B cell (primary cell): ENCODE measurements at regions not wholly inside any gene's neighbourhood (a gene's known extent, or its start where the extent isn't known, plus 50 kb on each side); places are given as distances from the start of the nearest gene placed in this dataset.

Experiments
- ATAC-seq: fragments of 200-7000 bp; cut with Tn5 transposase; one replicate; pipeline ENCODE4 v1.10.0; 2021; ENCODE audit warnings: low read depth, mild to moderate bottlenecking, moderate number of reproducible peaks, moderate library complexity
- CTCF ChIA-PET: fragments of 350-600 bp; sonication (Branson Sonifier 250); formaldehyde crosslinking; loops from one replicate; lab custom pipeline; 2021; ENCODE audit warnings: antibody characterized with exemption, inconsistent platforms; lab: Charles Lee
- POLR2A ChIA-PET: fragments of 350-600 bp; sonication (Branson Sonifier 250); formaldehyde crosslinking; loops from one replicate; lab custom pipeline; 2021; ENCODE audit warnings: antibody characterized with exemption; lab: Charles Lee
- DNase-seq: peaks from one replicate; pipeline ENCODE4 v3.0.0; 2013
- H2AFZ ChIP-seq: 2 replicates; pipeline ENCODE4 v1.6.1; 2012; ENCODE audit warnings: mild to moderate bottlenecking, low read depth, low read length; ENCODE audit not compliant: insufficient read depth, poor library complexity, severe bottlenecking
- H3K27ac ChIP-seq, 2 donors: 1 replicate in 1 of 2; 2 replicates in 1 of 2; pipeline ENCODE4 v1.5.1; 2012 to 2013; ENCODE audit warnings: low read length in 2 of 2, mild to moderate bottlenecking in 2 of 2, moderate library complexity in 1 of 2
- H3K27me3 ChIP-seq, 4 experiments: fragments of 200-600 bp in 1 of 4; sonication (generic) in 1 of 4; replicated peaks in 1 of 4; 1 replicate in 2 of 4; 2 replicates in 2 of 4; pipeline versions ENCODE4 v1.6.1 to v1.7.0; 2013 to 2016; ENCODE audit warnings: low read length in 3 of 4, mild to moderate bottlenecking in 2 of 4, mixed read lengths in 1 of 4, moderate library complexity in 1 of 4; ENCODE audit not compliant: insufficient read depth in 4 of 4, control insufficient read depth in 3 of 4; ENCODE audit errors: control extremely low read depth in 1 of 4
- H3K36me3 ChIP-seq, 2 experiments: replicated peaks in 1 of 2; 1 replicate in 1 of 2; 2 replicates in 1 of 2; pipeline versions ENCODE4 v1.6.1 to v1.7.1; 2013; ENCODE audit warnings: low read length in 1 of 2; ENCODE audit not compliant: insufficient read depth in 2 of 2, control insufficient read depth in 1 of 2; ENCODE audit errors: control extremely low read depth in 1 of 2, extremely low read depth in 1 of 2
- H3K4me1 ChIP-seq, 2 donors: fragments of 200-600 bp in 1 of 2; sonication (generic) in 1 of 2; 1 replicate in 1 of 2; 2 replicates in 1 of 2; pipeline versions ENCODE4 v1.5.1 to v1.6.1; 2013 to 2017; ENCODE audit warnings: low read length in 2 of 2; ENCODE audit not compliant: control insufficient read depth in 2 of 2, insufficient read depth in 2 of 2
- H3K4me2 ChIP-seq: replicated peaks from 2 replicates; pipeline ENCODE3; 2012; ENCODE audit warnings: mild to moderate bottlenecking, low read depth, low read length; ENCODE audit not compliant: poor library complexity, severe bottlenecking
- H3K4me3 ChIP-seq, 5 experiments: fragments of 200-600 bp in 1 of 5; sonication (generic) in 1 of 5; 1 replicate in 3 of 5; 2 replicates in 2 of 5; pipeline versions ENCODE4 v1.5.1 to v1.7.0; 2011 to 2016; ENCODE audit warnings: low read length in 4 of 5, mild to moderate bottlenecking in 4 of 5, low read depth in 2 of 5, control low read depth in 1 of 5, moderate library complexity in 1 of 5; ENCODE audit not compliant: insufficient read depth in 1 of 5; ENCODE audit errors: control extremely low read depth in 1 of 5, extremely low read depth in 1 of 5
- H3K79me2 ChIP-seq: fragments of 200-600 bp; sonication (generic); one replicate; pipeline ENCODE4 v1.6.0; 2016; ENCODE audit warnings: low read length; ENCODE audit not compliant: control insufficient read depth, insufficient read depth
- H3K9ac ChIP-seq: fragments of 200-600 bp; sonication (generic); 2 replicates; pipeline ENCODE4 v1.6.1; 2017; ENCODE audit warnings: mild to moderate bottlenecking, low read length, moderate library complexity
- H3K9me3 ChIP-seq, 3 donors: one replicate each; pipeline versions ENCODE4 v1.6.1 to v1.7.1; 2013; ENCODE audit warnings: low read length in 2 of 3; ENCODE audit not compliant: control insufficient read depth in 2 of 3, insufficient read depth in 1 of 3; ENCODE audit errors: control extremely low read depth in 1 of 3
- H4K20me1 ChIP-seq: 2 replicates; pipeline ENCODE4 v1.6.0; 2012; ENCODE audit warnings: mild to moderate bottlenecking, low read length; ENCODE audit not compliant: insufficient read depth, control insufficient read depth, poor library complexity, severe bottlenecking
- H3K27ac Mint-ChIP-seq: one replicate; pipeline ENCODE4 v1.8.0; 2021; ENCODE audit warnings: mixed read lengths
- H3K27me3 Mint-ChIP-seq: one replicate; pipeline ENCODE4 v1.8.0; 2021; ENCODE audit warnings: mixed read lengths
- H3K4me1 Mint-ChIP-seq: one replicate; pipeline ENCODE4 v1.8.0; 2021; ENCODE audit warnings: mixed read lengths
- H3K4me3 Mint-ChIP-seq: one replicate; pipeline ENCODE4 v1.8.0; 2021; ENCODE audit warnings: mixed read lengths
- H3K9me3 Mint-ChIP-seq: one replicate; pipeline ENCODE4 v1.8.0; 2022; ENCODE audit warnings: mixed read lengths; ENCODE audit not compliant: insufficient read depth
- EZH2 ChIP-seq: IDR thresholded peaks from 2 replicates; pipeline ENCODE4 v1.6.1; 2012; ENCODE audit warnings: borderline replicate concordance, low read depth, mild to moderate bottlenecking, moderate library complexity, low read length; ENCODE audit not compliant: insufficient read depth, poor library complexity, severe bottlenecking
- WGBS: methylation state at CpG from one replicate; pipeline ENCODE4 v1.1.5; 2013; ENCODE audit warnings: missing lambda C conversion rate; ENCODE audit not compliant: insufficient coverage; 5-methylcytosine and 5-hydroxymethylcytosine counted together
- intact Hi-C: fragments of 100-400 bp; cut with micrococcal nuclease; formaldehyde crosslinking; loops from one replicate; pipeline ENCODE4 v1.10.0; 2022
- TF ChIP-seq, protein P1 (sequence below): fragments of 200-600 bp; IDR thresholded peaks from one replicate; pipeline ENCODE4 v1.8.0; 2022; ENCODE audit warnings: antibody characterized with exemption, mild to moderate bottlenecking

DNA sequence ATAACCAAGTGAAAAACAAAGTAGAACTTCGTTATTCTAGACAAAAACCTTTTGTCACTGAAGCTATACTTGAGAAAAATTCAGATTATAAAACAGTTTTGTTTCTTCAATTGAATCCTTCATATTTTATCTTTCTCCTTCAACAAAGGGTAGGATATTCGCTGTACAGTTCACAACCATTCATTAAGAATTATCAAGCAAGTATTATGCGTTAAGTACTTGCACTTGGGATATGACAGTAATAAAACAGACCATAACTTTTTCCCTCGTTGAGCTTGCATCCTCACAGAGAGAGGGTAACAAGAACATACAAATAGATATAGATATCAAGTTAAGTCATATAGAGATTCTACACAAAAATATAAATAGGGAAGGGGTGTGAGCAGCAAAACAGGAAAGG is 61.2 kb upstream of the MEOX2 start:
- H3K4me1 ChIP-seq, result no peaks in the 10 kb centered on the region
- no peak overlapping the region for H3K4me2 ChIP-seq
- H3K9me3 ChIP-seq, result no peaks in the 10 kb centered on the region
- H3K4me3 ChIP-seq, result no peak overlapping the region
- ChIA-PET POLR2A (no interaction called here), CTCF (no interaction called here)
- no peak for DNase-seq
- Mint-ChIP-seq H3K27me3 (no peaks in the 10 kb centered on the region), H3K4me1 (no peaks in the 10 kb centered on the region), H3K9me3 (peaks cover 3% of the 10 kb centered on the region), H3K27ac (no peak overlapping the region), H3K4me3 (no peak overlapping the region)
- TF ChIP-seq, protein P1, sequence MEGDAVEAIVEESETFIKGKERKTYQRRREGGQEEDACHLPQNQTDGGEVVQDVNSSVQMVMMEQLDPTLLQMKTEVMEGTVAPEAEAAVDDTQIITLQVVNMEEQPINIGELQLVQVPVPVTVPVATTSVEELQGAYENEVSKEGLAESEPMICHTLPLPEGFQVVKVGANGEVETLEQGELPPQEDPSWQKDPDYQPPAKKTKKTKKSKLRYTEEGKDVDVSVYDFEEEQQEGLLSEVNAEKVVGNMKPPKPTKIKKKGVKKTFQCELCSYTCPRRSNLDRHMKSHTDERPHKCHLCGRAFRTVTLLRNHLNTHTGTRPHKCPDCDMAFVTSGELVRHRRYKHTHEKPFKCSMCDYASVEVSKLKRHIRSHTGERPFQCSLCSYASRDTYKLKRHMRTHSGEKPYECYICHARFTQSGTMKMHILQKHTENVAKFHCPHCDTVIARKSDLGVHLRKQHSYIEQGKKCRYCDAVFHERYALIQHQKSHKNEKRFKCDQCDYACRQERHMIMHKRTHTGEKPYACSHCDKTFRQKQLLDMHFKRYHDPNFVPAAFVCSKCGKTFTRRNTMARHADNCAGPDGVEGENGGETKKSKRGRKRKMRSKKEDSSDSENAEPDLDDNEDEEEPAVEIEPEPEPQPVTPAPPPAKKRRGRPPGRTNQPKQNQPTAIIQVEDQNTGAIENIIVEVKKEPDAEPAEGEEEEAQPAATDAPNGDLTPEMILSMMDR, result no peak
- TF ChIP-seq EZH2, result no peak
- H4K20me1 ChIP-seq, result no peaks in the 10 kb centered on the region
- no peak for ATAC-seq
- H3K27ac ChIP-seq, result no peak overlapping the region
- no peaks in the 10 kb centered on the region for H3K36me3 ChIP-seq
- intact Hi-C loops, result no loop called here
- no peaks in the 10 kb centered on the region for H3K27me3 ChIP-seq
- no peaks in the 10 kb centered on the region for H3K79me2 ChIP-seq
- no CpG with 5 or more reads among the region's 4 CpGs for WGBS
- H2AFZ ChIP-seq, result no peak overlapping the region
- no peak overlapping the region for H3K9ac ChIP-seq

DNA sequence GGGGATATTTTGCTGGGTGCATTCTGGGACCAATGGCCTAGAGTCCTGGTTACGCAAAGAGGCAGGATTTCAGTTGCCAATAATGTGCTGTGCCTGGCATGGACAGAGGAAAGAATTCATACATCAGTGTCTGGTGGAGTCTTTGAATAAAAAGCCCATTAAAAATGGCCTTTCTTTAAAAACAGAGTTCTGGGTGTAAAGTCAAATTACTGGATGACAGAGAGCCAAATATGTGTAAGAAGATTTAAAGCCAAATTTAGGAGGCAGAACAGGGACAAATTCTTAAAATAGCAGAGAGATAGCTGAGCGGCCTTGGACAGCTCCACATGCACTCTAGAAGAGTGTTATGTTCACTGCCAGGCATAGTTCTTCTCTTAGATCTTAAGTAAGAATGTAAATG is 60.8 kb upstream of the MEOX2 start:
- Histone ChIP-seq H3K9me3 (no peaks in the 10 kb centered on the region), H3K36me3 (no peaks in the 10 kb centered on the region), H2AFZ (no peak overlapping the region), H3K9ac (no peak overlapping the region), H3K4me2 (no peak overlapping the region), H3K4me3 (no peak overlapping the region), H4K20me1 (no peaks in the 10 kb centered on the region), H3K27me3 (no peaks in the 10 kb centered on the region), H3K27ac (no peak overlapping the region), H3K4me1 (no peaks in the 10 kb centered on the region), H3K79me2 (no peaks in the 10 kb centered on the region)
- TF ChIP-seq, protein P1, result no peak
- no peak for TF ChIP-seq EZH2
- intact Hi-C loops, result no loop called here
- Mint-ChIP-seq H3K9me3 (peaks cover 3% of the 10 kb centered on the region), H3K4me1 (no peaks in the 10 kb centered on the region), H3K27me3 (no peaks in the 10 kb centered on the region), H3K4me3 (no peak overlapping the region), H3K27ac (no peak overlapping the region)
- 100% methylated on average over 1 of the region's 2 CpGs for WGBS
- no peak for ATAC-seq
- POLR2A ChIA-PET, result no interaction called here
- DNase-seq, result no peak
- CTCF ChIA-PET, result no interaction called here
